ENCODE measurements at regions not wholly inside any gene's neighbourhood (a gene's known extent, or its start where the extent isn't known, plus 50 kb on each side); places are given as distances from the start of the nearest gene placed in this dataset.

DNA sequence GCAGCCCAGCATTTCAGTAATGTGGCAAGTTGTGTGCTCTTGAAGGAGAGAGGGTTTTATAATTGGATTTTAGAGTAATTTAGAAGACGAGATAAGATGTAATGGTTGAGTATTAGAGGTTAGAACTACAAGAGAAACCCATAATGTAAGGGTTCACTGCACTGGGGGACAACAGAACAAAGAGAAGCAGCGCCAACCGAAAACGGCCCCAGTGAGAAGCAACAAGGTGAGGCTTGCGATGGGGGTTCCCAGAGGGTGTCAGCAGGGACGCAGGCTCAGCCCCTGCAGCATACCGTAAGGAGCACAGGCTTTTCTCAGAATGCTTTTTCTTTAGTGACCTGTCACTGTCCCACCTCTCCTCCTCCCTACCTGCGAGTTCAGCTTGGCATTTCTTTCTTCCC lies 183.9 kb upstream of the ETAA1 start:
- FAIRE-seq: no peak

DNA sequence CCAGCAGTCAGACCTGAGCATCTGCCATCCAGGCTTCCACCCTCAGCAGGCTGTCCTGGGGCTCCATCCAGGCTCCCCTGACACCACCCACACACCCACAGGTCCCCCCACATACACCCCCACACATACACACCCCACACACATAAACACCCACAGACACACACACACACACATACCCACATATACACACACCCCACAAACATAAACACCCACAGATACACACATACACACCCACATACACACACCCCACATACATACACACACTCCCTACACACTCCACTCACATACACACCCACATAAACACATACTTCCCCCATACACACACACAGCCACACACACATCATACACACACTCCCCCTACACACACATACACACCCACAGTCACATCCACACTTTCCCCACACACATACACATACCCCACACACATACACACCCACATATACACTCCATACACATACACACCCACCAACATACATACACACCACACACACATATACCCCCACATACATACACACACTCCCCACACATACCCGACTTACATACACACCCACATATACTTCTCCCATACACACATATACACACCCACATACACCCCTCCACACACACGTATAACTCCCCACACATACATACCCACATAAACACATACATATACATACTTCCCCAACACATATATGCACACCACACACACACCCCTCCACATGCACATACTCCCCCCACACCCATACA lies 183.3 kb upstream of the ETAA1 start:
- FAIRE-seq: no peak

- no peak for FAIRE-seq
Measured at GRCh38 chr2:67214585-67215185, 182.4 kb upstream of the ETAA1 start.

DNA sequence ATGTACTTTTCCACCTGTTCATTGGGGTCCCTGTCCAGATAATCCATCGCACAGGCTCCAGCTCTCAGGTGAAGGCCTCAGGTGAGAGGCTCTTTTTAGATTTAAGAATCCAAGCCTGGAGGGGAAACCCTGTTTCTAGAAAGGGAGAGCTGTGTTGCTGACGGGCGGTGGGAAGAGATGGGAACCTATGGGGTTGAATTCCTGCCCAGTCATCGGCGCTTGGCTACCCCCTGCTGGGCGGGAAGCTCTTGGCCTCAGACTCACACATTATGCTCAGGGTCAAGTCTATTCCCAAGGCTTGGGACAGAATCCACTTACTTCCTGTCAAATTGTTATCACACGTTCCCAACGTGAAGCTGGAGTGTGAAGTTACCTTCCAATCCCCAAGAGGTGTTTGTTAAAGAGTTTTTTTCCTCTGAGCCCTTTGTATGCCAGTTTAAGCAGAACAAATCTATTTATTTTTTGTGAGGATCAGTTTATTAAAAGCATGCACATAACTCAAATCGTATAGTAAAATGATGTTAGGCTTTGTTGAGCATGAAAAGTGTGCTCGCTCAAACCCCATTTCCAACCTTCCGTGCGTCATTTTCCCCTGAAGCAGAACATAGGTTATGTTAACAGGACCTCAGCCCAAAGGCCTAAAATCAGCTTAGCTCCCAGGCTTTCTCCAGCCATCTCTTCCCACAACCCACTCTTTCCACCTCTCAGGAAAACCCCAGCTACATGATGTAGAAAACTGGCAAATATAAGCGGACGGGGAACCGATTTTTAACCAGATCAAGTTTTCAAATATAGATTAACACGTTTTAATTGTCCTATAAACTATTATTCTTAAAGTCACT lies 181.7 kb upstream of the ETAA1 start:
- no peak for FAIRE-seq

DNA sequence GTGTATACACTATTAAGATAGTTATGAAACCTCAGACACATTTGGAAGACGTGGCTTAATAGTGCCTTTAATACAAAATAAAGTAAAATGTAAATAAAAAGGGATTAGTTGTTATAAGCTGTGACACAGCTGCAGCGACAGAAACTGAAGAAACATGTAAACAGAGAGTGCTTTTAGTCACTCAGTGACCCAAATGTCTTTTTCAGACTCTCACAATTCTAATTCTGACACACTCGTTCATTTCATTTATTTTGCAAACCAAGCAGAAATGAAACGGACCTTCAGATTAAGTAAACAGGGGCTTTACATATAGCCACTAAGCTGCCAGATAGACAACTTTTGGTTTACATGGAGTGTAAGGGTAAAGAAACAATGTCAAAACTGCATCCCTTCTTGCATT lies 181.0 kb upstream of the ETAA1 start:
- FAIRE-seq: no peak

- FAIRE-seq: no peak
Measured at GRCh38 chr2:67216881-67217280, 180.3 kb upstream of the ETAA1 start.

GRCh38 chr2:67217398-67217797 lies 179.7 kb upstream of the ETAA1 start:
- FAIRE-seq: no peak

DNA sequence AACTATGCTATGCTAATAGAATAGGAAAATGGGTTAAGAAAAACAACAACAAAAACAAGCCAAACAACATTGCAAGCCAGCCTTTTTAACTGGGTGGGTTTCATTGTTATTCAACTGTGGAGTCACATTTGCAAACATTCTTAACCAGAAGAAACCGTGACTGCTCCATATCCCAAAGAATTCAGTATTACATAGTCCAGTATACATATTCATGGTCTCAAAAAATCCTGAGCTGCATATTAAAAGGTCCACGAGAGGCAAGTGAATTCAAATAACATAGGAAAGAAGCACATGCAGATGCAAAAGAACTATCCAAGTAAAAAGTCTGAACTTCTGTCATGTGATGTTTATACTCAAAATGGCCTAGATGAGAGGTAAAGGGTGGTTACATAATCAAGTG lies 179.1 kb upstream of the ETAA1 start:
- no peak for FAIRE-seq

DNA sequence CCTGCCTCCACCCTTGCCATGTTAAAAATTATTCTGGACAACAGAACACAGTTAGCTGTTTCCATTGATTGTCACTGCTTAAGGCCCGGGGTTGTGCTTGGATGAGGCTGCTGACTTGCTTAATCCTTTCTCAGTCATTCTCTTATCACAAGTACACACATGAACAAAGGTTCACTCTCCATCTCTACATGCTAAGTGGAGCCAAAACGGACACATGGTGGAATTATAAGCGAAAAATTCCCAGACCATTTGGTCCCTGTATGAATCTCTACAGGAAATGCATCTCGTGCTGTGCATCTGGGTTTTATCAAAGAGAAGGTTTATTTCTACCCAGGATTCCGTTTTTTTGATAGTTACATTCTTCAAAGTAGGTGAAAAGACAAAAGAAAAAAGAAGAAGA lies 177.5 kb upstream of the ETAA1 start:
- no peak for FAIRE-seq

DNA sequence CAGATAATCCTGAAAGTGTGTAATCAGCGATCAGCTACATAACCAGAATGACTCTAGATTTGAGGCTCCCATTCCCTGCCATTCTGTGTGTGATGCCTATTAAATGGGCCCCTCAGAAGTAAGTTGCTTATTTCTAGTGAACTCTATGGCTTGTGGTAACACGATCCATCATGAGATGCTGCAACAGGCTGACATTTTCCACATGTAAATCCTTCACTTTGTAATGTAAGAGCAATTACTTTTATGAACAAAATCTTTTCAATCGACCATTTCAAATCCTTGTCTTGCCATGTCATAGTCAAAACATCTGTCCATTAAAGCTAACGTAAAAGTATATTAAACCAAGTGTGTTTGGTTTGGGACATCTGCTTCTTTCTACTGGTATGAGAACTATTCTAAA lies 175.9 kb upstream of the ETAA1 start:
- FAIRE-seq: no peak

DNA sequence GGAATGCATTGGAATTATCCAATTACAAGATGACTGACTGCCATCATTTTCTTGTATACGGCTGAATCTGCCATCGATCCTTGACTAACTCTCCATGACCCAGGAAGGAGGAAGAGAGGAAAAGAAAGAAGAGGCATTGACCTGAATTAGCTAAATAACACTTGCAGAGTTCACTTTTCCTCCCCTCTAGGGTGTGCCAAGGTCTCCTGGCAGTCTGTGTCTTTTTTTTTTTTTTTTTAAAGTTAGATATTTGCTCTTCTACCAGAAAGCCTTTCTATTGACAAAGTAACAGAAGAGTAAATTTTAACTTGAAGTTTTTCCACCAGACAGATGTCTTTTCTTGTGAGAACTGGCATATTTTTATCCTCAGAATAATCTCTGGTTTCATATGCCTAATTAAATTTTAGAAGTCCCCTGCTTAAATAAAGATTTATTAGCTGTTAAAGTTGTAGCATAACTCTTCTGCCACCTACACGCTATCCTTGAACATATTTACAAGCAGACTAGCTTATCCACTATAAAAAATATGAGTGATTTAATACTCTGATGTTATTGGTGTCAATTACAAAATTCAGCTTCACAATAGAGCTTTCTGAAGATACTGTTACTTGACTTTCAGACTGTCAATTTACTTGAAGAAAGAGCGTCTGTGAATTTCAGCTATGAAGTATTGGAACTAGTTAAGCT lies 171.7 kb upstream of the ETAA1 start:
- FAIRE-seq: no peak

GRCh38 chr2:67229706-67230105 lies 167.4 kb upstream of the ETAA1 start:
- no peak for FAIRE-seq

GRCh38 chr2:67232936-67233335 lies 164.2 kb upstream of the ETAA1 start:
- no peak for FAIRE-seq

GRCh38 chr2:67234440-67234839 lies 162.7 kb upstream of the ETAA1 start:
- FAIRE-seq: no peak

DNA sequence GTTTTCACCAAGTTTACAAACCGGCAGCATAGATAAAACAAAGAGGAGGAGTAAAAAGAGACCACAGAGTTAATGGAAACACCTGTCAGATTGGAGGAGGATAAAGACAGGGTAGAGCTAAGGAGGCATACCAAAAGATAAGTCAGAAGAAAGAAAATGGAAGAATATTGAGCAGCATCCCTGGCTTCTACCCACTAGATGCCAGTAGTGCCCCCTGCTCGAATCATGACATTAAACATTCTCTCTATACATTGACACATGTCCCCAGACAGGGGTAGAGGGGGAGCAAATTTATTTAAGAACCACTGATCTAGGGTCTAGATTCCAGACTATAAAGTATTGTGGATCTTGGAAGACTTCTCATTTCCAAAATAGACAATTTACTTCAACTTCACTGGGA lies 159.8 kb upstream of the ETAA1 start:
- FAIRE-seq: no peak

DNA sequence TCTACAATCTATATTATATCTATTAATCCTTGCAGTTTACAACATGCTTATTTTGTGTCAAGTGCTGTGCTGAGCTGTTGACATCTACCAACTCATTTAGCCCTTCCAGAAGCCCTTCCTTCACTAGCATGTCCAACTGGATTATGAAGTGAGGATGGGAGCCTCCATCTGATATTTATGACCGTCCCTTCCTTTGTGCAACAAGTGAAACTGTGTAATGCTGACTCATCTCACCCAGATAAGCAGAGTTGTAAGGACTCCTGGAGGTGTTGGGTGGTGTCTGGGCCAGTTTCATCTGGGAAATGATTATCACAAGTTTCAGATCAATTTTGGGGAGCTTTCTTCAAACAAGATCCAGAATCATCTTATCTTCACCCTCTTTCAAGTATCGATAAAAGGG lies 156.6 kb upstream of the ETAA1 start:
- FAIRE-seq: no peak

GRCh38 chr2:67241453-67241852 lies 155.7 kb upstream of the ETAA1 start:
- FAIRE-seq: no peak

GRCh38 chr2:67242456-67242855 lies 154.7 kb upstream of the ETAA1 start:
- no peak for FAIRE-seq

DNA sequence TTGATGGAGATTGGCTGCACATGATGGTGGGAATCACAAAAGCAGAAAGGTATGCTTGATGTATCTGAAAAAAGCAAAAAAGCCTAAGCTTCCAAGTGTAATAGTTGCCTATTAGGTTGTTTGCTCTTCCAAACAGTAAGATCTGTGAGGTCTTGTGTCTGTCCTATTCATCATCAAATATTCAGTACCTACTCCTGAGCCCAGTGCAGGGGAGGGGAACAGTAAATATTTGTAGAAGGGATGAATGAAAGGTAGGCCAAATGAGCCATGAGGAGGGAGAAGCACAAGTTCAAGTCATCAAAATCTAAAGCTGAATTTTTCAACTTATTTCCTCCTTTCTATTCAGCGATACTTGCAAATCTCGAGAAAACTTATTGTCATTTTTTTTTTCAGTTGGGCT lies 153.2 kb upstream of the ETAA1 start:
- FAIRE-seq: no peak

DNA sequence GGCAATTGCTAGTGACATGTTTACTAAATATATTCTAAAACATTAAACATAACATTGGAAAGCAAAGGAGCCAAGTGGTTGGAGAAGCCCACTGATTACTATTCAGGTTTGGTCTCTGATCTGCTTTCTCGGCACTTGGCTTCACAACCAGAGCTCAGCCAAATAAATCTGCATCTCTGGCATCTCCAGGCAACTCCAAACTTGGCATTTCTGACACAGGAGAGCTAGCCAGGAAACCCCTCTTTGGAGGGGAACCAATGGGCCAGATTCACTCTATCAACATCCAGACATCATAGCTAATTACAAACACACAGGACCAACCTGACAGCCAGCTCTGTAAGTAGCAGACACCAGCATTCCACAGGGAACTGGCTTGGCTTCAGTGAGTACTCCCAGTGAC lies 150.3 kb upstream of the ETAA1 start:
- no peak for FAIRE-seq

DNA sequence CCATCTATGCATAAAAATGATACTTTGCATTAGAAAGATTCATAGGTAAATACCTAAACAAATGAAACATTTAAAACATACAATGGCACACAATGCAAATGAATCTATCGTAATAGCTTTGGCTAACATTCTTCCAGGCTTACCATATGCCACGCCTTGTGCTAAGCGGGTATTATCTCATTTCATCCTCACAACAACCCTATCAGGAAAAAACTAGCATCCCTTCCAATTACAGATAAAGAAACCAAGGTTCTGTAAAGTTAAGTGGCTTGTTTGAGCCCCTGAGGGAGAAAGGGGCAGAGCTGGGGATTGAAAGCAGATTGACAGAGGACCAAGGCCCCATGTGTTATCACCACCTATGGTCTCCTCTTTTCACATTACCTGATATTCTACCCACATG lies 145.4 kb upstream of the ETAA1 start:
- no peak for FAIRE-seq

DNA sequence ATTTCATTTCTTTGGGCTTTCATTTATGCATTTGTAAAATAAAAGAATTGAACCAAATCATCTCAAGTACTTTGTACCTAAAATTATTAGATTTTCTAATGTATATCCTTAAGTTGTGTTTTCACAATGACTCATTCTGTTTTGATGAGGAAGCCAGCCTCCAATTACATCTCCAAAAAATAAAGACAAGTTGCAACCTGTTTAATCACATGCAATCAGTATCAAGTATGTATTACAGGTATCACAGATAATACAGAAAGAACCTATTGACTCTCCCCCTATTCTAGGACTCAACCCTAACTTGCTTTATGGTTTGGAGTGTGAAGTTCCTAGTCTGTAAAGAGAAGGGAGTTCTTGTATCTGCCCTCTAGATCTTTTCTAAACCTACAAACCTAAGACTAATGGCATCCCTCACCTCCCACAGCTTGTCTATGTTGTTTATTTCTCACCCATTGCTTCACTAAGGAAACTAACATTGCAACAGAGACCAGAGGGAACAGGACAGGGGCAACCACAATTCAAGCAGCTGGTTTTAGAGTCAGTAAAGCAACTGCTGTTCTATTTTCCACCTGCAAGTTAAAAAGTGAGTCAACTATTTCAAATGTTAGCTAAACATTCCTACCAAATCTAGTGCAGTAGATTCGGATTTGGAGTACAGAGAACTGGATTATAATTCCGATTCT lies 141.1 kb upstream of the ETAA1 start:
- FAIRE-seq: no peak

DNA sequence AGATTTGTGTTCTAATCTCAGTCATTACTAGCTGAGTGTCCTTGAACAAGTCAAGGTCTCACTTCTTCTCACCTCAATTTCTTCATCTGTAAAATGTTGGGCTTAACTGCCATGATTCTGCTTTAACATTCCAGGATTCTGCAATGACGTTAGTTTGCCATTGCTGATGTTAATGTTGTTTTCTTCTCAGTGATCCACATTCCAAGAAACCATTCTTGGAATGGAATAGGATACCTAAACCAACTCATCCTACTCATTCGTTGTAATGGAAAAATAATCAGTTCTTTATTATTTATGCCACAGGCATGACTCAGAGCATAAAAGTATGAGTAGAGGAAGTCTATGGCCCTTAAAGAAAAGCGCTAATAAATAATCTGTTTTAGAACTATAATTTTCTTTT lies 140.2 kb upstream of the ETAA1 start:
- no peak for FAIRE-seq

All from A204.1 (cell line).